WTC11 (cell line): ENCODE measurements at regions not wholly inside any gene's neighbourhood (a gene's known extent, or its start where the extent isn't known, plus 50 kb on each side); places are given as distances from the start of the nearest gene placed in this dataset.

ENCODE experiments used
- ATAC-seq: fragments of 200-7000 bp; cut with Tn5 transposase; 2 replicates; pipeline ENCODE4 v1.10.0; 2021; ENCODE audit warnings: mild to moderate bottlenecking, moderate library complexity
- CTCF ChIA-PET: fragments of 300-600 bp; sonication (Branson Sonifier 250); formaldehyde crosslinking; loops from one replicate; lab custom pipeline; 2021; ENCODE audit warnings: antibody characterized with exemption; lab: Charles Lee
- POLR2A ChIA-PET: fragments of 350-600 bp; sonication (Branson Sonifier 250); formaldehyde crosslinking; loops from one replicate; lab custom pipeline; 2021; ENCODE audit warnings: antibody characterized with exemption; lab: Charles Lee
- DNase-seq: peaks from one replicate; pipeline ENCODE4 v3.0.0; 2021; ENCODE audit warnings: low spot score
- H3K27ac Mint-ChIP-seq: 2 replicates; pipeline ENCODE4 v1.8.0; 2021; ENCODE audit warnings: mixed read lengths
- H3K27me3 Mint-ChIP-seq: 2 replicates; pipeline ENCODE4 v1.8.0; 2021; ENCODE audit warnings: low read depth, mild to moderate bottlenecking, moderate library complexity, mixed read lengths
- H3K36me3 Mint-ChIP-seq: 2 replicates; pipeline ENCODE4 v1.8.0; 2021; ENCODE audit warnings: mixed read lengths
- H3K4me1 Mint-ChIP-seq: 2 replicates; pipeline ENCODE4 v1.8.0; 2022; ENCODE audit warnings: mixed read lengths
- H3K4me3 Mint-ChIP-seq: 2 replicates; pipeline ENCODE4 v1.8.0; 2021; ENCODE audit warnings: mild to moderate bottlenecking, moderate library complexity, mixed read lengths
- H3K9me3 Mint-ChIP-seq: 2 replicates; pipeline ENCODE4 v1.8.0; 2021; ENCODE audit warnings: mixed read lengths
- CREB1 ChIP-seq: sonication (generic); formaldehyde crosslinking; IDR thresholded peaks from 2 replicates; pipeline ENCODE4 v1.8.0; 2023; ENCODE audit warnings: mild to moderate bottlenecking, missing genetic modification reagents
- E2F4 ChIP-seq: sonication (generic); formaldehyde crosslinking; IDR thresholded peaks from 2 replicates; pipeline ENCODE4 v1.8.1; 2022; ENCODE audit warnings: low read depth, mild to moderate bottlenecking, moderate library complexity, missing genetic modification reagents, borderline replicate concordance
- HMGXB4 ChIP-seq: sonication (generic); formaldehyde crosslinking; IDR thresholded peaks from 2 replicates; pipeline ENCODE4 v1.8.1; 2023; ENCODE audit warnings: mild to moderate bottlenecking, moderate library complexity, missing genetic modification reagents
- IRF2 ChIP-seq: sonication (generic); formaldehyde crosslinking; IDR thresholded peaks from 2 replicates; pipeline ENCODE4 v1.8.0; 2022; ENCODE audit warnings: low read depth, missing genetic modification reagents, borderline replicate concordance
- MLX ChIP-seq: sonication (generic); formaldehyde crosslinking; IDR thresholded peaks from 2 replicates; pipeline ENCODE4 v1.8.1; 2023; ENCODE audit warnings: mild to moderate bottlenecking, missing genetic modification reagents, moderate library complexity
- MYBL2 ChIP-seq: sonication (generic); formaldehyde crosslinking; IDR thresholded peaks from 2 replicates; pipeline ENCODE4 v1.8.1; 2023; ENCODE audit warnings: mild to moderate bottlenecking, moderate library complexity, missing genetic modification reagents
- RORB ChIP-seq: fragments of 250-450 bp; sonication (Bioruptor Pico); IDR thresholded peaks from 2 replicates; pipeline ENCODE4 v1.9.0; 2021; ENCODE audit warnings: mild to moderate bottlenecking
- SMAD4 ChIP-seq: sonication (generic); formaldehyde crosslinking; IDR thresholded peaks from 2 replicates; pipeline ENCODE4 v1.8.0; 2022; ENCODE audit warnings: mild to moderate bottlenecking, missing genetic modification reagents
- TCF7 ChIP-seq: sonication (generic); formaldehyde crosslinking; IDR thresholded peaks from 2 replicates; pipeline ENCODE4 v1.8.0; 2022; ENCODE audit warnings: mild to moderate bottlenecking, low read depth, missing genetic modification reagents, moderate library complexity
- ZNF121 ChIP-seq: sonication (generic); formaldehyde crosslinking; IDR thresholded peaks from 2 replicates; pipeline ENCODE4 v1.8.0; 2023; ENCODE audit warnings: missing genetic modification reagents
- ZNF138 ChIP-seq: sonication (generic); formaldehyde crosslinking; conservative IDR thresholded peaks from 2 replicates; pipeline ENCODE4 v1.8.1; 2022; ENCODE audit warnings: mild to moderate bottlenecking, moderate library complexity, missing genetic modification reagents
- TF ChIP-seq, protein P1 (sequence below): fragments of 250-450 bp; sonication (Bioruptor Pico); IDR thresholded peaks from 2 replicates; pipeline ENCODE4 v1.9.0; 2021; ENCODE audit warnings: moderate library complexity, mild to moderate bottlenecking, inconsistent platforms, borderline replicate concordance
- TF ChIP-seq, protein P2 (sequence below): sonication (generic); formaldehyde crosslinking; IDR thresholded peaks from 2 replicates; pipeline ENCODE4 v1.8.1; 2023; ENCODE audit warnings: mild to moderate bottlenecking, missing genetic modification reagents
- TF ChIP-seq, protein P3 (sequence below): fragments of 250-450 bp; sonication (Bioruptor Pico); IDR thresholded peaks from 2 replicates; pipeline ENCODE4 v1.9.0; 2021; ENCODE audit warnings: mild to moderate bottlenecking, borderline replicate concordance
- TF ChIP-seq, protein P4 (sequence below): fragments of 200-600 bp; IDR thresholded peaks from 2 replicates; pipeline ENCODE4 v1.8.0; 2022; ENCODE audit warnings: antibody characterized with exemption
- TF ChIP-seq, protein P5 (sequence below): sonication (generic); formaldehyde crosslinking; IDR thresholded peaks from 2 replicates; pipeline ENCODE4 v1.8.1; 2022; ENCODE audit warnings: mild to moderate bottlenecking, missing genetic modification reagents, moderate library complexity, borderline replicate concordance

- TF ChIP-seq CREB1 (CRISPR knock-in tag) (no peak), MLX (CRISPR knock-in tag) (no peak), MYBL2 (CRISPR knock-in tag) (no peak), E2F4 (CRISPR knock-in tag) (no peak)
- TF ChIP-seq, protein P1, sequence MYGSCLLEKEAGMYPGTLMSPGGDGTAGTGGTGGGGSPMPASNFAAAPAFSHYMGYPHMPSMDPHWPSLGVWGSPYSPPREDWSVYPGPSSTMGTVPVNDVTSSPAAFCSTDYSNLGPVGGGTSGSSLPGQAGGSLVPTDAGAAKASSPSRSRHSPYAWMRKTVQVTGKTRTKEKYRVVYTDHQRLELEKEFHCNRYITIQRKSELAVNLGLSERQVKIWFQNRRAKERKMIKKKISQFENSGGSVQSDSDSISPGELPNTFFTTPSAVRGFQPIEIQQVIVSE (CRISPR knock-in tag): no peak
- TF ChIP-seq, protein P2, sequence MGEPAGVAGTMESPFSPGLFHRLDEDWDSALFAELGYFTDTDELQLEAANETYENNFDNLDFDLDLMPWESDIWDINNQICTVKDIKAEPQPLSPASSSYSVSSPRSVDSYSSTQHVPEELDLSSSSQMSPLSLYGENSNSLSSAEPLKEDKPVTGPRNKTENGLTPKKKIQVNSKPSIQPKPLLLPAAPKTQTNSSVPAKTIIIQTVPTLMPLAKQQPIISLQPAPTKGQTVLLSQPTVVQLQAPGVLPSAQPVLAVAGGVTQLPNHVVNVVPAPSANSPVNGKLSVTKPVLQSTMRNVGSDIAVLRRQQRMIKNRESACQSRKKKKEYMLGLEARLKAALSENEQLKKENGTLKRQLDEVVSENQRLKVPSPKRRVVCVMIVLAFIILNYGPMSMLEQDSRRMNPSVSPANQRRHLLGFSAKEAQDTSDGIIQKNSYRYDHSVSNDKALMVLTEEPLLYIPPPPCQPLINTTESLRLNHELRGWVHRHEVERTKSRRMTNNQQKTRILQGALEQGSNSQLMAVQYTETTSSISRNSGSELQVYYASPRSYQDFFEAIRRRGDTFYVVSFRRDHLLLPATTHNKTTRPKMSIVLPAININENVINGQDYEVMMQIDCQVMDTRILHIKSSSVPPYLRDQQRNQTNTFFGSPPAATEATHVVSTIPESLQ (CRISPR knock-in tag): no peak
- TF ChIP-seq, protein P3, sequence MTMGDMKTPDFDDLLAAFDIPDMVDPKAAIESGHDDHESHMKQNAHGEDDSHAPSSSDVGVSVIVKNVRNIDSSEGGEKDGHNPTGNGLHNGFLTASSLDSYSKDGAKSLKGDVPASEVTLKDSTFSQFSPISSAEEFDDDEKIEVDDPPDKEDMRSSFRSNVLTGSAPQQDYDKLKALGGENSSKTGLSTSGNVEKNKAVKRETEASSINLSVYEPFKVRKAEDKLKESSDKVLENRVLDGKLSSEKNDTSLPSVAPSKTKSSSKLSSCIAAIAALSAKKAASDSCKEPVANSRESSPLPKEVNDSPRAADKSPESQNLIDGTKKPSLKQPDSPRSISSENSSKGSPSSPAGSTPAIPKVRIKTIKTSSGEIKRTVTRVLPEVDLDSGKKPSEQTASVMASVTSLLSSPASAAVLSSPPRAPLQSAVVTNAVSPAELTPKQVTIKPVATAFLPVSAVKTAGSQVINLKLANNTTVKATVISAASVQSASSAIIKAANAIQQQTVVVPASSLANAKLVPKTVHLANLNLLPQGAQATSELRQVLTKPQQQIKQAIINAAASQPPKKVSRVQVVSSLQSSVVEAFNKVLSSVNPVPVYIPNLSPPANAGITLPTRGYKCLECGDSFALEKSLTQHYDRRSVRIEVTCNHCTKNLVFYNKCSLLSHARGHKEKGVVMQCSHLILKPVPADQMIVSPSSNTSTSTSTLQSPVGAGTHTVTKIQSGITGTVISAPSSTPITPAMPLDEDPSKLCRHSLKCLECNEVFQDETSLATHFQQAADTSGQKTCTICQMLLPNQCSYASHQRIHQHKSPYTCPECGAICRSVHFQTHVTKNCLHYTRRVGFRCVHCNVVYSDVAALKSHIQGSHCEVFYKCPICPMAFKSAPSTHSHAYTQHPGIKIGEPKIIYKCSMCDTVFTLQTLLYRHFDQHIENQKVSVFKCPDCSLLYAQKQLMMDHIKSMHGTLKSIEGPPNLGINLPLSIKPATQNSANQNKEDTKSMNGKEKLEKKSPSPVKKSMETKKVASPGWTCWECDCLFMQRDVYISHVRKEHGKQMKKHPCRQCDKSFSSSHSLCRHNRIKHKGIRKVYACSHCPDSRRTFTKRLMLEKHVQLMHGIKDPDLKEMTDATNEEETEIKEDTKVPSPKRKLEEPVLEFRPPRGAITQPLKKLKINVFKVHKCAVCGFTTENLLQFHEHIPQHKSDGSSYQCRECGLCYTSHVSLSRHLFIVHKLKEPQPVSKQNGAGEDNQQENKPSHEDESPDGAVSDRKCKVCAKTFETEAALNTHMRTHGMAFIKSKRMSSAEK: no peak
These were observed 671.1 kb upstream of the CELF2 start (continued) for GRCh38 chr10:10346390-10347150.

DNA sequence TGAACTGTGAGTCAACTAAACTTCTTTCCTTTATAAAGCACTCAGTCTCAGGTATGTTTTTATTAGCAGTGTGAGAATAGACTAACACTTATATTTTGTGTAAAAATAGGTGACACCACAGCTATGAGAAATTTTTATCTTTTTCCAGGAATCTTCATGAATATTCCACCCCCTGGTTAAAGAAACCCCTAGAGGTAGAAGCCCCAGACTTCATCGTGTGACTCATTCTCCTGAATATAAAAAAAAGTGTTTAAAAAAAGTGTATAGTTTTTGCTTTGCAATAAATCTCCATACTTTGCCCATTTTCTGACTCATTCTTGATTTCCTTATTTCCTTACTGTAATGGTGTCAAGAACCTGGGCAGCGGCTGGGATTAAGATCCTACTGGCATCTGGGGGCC is 667.6 kb upstream of the CELF2 start:
- H3K4me1 Mint-ChIP-seq: peaks cover 13% of the 10 kb centered on the region
- H3K9me3 Mint-ChIP-seq: peaks cover 3% of the 10 kb centered on the region
- ChIA-PET CTCF (no interaction called here), POLR2A (no interaction called here)
- H3K4me3 Mint-ChIP-seq: no peak overlapping the region
- H3K27ac Mint-ChIP-seq: no peak overlapping the region
- H3K36me3 Mint-ChIP-seq: no peaks in the 10 kb centered on the region
- no peak for DNase-seq
- no peak for ATAC-seq
- H3K27me3 Mint-ChIP-seq: peaks cover 2% of the 10 kb centered on the region; the same call in 1 of the 2 replicates
- TF ChIP-seq RORB (CRISPR knock-in tag) (no peak), TCF7 (CRISPR knock-in tag) (no peak), IRF2 (no peak), SMAD4 (no peak), HMGXB4 (CRISPR knock-in tag) (no peak), ZNF138 (CRISPR knock-in tag) (no peak), ZNF121 (no peak)
- TF ChIP-seq, protein P4, sequence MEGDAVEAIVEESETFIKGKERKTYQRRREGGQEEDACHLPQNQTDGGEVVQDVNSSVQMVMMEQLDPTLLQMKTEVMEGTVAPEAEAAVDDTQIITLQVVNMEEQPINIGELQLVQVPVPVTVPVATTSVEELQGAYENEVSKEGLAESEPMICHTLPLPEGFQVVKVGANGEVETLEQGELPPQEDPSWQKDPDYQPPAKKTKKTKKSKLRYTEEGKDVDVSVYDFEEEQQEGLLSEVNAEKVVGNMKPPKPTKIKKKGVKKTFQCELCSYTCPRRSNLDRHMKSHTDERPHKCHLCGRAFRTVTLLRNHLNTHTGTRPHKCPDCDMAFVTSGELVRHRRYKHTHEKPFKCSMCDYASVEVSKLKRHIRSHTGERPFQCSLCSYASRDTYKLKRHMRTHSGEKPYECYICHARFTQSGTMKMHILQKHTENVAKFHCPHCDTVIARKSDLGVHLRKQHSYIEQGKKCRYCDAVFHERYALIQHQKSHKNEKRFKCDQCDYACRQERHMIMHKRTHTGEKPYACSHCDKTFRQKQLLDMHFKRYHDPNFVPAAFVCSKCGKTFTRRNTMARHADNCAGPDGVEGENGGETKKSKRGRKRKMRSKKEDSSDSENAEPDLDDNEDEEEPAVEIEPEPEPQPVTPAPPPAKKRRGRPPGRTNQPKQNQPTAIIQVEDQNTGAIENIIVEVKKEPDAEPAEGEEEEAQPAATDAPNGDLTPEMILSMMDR: no peak
- TF ChIP-seq, protein P5, sequence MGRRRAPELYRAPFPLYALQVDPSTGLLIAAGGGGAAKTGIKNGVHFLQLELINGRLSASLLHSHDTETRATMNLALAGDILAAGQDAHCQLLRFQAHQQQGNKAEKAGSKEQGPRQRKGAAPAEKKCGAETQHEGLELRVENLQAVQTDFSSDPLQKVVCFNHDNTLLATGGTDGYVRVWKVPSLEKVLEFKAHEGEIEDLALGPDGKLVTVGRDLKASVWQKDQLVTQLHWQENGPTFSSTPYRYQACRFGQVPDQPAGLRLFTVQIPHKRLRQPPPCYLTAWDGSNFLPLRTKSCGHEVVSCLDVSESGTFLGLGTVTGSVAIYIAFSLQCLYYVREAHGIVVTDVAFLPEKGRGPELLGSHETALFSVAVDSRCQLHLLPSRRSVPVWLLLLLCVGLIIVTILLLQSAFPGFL (CRISPR knock-in tag): no peak
- TF ChIP-seq, protein P3: no peak
